HG03103 (cell line): ENCODE measurements at regions not wholly inside any gene's neighbourhood (a gene's known extent, or its start where the extent isn't known, plus 50 kb on each side); places are given as distances from the start of the nearest gene placed in this dataset.
"Not testable (repeated sequence)": the region's sequence is repeated elsewhere in the genome, so short reads cannot be mapped to it uniquely, and the experiment has no call there.

Experiments
- ATAC-seq: cut with Tn5 transposase; IDR thresholded peaks from one replicate; pipeline ENCODE4 v1.9.1; 2021; ENCODE audit warnings: low read depth; ENCODE audit not compliant: unreplicated experiment

DNA sequence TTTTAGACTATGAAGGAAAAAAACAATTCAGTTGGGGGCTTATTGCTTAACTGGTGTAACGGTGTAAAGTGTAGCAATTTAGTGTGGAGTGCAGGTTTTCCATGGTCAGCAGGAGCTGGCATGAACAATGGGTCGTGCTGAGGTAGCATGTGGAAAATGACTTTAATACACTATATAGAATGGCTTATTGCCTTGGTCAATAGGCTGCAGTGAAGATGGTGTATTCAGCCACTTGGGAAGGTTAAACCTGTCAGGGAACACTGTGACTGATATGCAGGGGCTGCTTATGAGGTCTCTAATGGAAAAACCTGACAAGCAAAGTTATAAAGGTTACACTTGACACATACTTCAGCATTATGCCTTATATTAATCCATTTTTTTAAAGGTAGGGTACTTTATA, 764.7 kb upstream of the ARRDC3 start:
- no peak for ATAC-seq

DNA sequence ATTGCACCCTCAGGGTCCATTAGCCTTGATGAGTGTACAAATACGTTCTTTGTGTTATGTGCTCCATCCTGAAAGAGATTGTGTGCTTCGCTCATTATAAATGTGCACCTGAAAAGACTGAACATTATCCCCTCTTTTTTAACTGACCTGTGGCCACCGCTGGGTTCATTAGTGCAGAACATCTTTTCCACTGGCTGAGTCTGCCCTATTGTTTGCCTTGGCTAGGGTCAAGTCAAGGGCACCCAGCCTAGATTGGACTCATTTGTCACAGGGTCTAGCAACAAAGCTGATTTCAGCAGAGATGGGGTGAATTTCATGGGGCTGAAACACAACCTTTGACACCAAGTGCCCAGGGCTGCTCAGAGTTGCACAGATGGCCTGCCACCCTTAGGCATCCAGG, 764.1 kb upstream of the ARRDC3 start:
- no peak for ATAC-seq

DNA sequence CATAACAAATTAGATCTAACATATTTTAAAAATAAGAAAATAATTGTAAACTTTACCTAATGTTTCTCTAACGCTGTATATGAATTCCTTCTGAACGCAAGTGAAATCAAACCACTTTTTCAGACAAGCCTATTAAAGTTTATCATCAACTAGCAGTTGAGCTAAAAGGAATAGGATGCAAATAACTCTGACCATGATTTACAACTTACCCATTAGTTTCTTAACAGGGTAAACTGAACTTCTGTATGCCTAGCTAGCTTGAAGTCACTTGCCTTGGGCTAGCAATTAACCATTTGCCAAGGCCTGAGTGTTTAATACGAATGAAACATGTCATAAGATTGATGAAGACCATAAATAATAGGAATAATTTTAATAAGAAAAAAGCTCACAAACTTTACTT, 762.7 kb upstream of the ARRDC3 start:
- no peak for ATAC-seq

DNA sequence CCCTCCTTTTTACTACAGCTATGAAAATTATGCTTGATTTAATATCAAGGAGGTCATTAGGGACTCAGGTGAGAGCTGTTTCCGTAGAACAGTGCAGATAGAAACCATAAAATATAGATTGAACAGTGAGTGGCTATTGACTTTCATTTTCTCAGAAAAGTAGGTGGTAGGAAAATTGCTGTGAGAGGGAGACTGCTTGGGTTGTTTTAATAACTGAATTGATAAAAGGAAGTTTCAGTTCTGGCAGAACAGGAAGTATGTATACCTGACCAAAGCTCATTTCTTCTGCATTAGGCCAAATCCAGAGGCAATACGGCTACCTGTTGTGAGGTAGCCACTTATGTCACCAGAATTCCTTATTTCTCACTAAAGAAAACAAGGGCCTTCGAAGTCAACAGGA, 761.7 kb upstream of the ARRDC3 start:
- ATAC-seq = no peak

DNA sequence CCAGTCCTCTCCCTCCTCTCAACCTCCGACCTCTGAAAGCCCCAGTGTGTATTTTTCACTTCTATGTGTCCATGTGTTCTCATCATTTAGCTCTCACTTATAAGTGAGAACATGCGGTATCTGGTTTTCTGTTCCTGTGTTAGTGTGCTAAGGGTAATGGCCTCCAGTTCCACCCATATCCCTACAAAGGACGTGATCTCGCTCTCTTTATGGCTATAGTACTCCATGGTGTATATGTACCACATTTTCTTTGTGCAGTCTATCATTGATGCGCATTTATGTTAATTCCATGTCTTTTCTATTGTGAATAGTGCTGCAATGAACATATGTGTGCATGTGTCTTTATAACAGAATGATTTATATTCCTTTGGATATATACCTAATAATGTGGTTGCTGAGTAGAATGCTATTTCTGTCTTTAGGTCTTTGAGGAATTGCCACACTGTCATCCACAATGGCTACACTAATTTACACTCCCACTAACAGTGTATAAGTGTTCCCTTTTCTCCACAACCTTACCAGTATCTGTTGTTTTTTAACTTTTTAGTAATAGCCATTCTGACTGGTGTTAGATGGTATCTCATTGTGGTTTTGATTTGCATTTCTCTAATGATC, 749.3 kb upstream of the ARRDC3 start:
- ATAC-seq = not testable (repeated sequence)

DNA sequence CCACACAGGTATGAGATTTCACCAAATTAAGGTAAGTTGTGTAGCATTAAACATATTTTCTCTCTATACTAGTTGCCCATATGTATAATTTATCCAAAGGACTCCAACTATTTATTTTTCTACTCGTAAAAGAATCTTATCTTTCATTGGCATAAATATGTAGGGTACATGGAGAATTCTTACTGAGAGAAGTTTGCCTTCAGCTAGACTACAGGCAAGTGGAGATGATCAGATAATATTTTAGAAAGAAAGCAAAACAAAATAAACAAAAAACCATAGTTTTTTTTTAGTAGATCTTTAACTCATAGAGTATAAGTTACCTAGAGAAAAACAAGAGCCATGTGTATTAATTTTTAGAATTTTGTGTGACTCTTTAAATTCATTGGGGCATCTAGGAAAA, 743.1 kb upstream of the ARRDC3 start:
- no peak for ATAC-seq

DNA sequence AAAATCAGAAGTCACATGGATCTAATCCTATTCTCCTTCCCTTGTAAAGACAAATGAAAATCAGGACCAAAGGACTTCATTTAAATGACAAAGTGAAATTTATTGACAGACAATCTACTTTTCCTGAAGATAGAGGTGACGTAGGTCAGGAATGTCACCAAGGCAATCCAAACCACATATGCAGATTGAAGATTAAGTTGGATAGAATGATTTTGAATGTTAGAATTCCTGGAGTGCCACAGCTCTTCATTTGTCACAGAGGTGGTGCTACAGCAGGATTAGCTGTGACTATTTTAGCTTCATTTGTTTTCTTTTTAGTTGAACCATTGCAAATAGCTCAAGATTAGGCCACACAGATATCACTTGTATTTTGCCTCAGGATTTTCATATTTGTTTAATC, 736.0 kb upstream of the ARRDC3 start:
- no peak for ATAC-seq

DNA sequence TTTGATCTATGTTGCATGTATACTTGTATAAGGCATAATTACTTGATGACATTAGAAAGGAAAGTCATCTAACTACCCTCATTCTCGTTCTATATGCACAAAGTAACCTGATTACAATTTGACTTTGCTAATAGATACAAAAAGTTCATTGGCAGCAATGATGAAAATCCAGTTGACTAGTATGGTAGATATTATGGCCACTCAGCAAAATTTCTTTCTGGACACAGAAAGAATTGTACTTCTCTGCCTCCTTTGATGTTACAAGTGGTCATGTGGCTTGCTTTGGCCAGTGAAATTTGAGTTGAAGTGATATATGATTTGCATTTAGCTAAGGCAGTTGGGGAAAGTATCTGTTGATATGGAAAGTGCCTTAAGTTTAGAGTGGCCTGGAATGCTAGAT, 723.7 kb upstream of the ARRDC3 start:
- ATAC-seq = no peak

DNA sequence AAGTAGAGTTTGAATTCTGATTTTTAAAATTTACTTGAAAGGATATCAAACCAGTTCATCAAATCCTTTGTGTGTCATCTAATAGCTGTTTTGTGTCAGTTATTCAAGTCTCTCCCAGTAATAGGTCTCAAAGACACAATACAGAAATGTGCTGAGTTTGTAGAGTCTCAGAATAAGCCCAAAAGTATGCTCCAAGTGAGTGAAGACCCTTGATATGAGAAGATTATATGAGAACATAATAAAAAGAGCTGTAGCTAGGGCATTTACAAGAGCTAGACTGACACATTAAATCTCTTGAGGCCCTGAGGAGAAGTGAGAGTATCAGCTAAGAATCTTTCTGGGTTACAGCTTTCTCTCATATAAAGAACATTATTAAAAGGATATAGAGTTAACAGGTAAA, 721.0 kb upstream of the ARRDC3 start:
- ATAC-seq = no peak

DNA sequence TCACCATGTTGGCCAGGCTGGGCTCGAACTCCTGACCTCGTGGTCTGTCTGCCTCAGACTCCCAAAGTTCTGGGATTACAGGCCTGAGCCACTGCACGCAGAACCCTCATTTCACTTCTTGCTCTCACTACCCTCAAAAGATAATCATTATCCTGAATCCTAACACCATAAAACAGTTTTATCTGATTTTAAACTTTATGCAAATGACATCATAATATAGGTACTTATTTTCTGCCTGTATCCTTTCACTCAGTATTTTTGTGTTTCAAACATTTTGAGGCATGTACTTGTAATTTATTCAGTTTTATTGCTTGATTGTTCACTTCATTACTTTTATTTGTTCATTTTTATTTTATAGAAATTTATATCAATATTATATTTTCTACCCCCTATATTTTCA, 719.2 kb upstream of the ARRDC3 start:
- no peak for ATAC-seq

DNA sequence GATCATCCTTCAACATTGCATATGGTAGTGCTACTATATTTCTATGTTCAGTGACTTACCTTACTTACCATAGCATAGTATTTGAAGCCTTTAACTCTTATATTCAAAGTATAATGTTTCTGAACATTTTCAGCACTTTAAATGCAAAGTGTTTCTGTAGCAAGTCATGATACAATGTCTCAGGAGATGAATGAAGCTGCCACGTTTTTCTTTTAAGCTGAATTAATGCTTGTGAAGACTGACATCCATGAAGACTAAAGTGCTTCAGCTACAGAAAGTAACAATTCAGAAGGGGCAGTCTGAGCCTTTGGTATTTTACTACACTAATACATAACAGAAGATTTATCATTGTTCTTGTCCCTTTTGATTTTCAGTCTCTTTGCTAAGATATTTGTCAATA, 709.1 kb upstream of the ARRDC3 start:
- ATAC-seq = no peak

DNA sequence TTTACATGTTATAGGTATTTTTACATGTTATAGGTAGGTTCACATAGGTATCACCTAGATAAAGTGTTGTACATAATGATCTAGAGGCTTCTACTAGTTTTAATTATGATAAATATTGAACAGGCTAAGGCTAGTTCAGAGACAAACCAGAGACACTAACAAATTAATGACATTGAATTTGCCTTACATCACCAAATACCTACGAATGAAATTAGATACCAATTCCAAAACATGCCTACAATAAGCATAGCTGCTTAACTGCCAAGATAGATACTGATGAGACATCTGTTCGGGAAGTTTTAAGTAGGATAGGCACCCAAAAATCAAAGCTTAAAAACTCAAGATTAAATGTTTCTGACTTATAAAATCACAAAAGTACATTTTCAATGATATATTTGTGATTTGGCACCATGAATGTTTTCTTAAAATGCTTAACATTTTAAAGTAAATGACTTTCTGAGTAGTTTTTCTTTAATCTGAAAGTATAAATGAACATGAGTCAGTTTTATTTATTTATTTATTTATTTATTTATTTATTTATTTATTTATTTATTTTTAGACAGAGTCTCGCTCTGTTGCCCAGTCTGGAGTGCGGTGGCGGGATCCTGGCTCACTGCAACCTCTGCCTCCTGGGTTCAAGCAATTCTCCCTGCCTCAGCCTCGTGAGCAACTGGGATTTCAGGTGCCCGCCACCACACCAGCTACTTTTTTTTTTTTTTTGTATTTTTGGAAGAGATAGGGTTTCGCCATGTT, 703.1 kb upstream of the ARRDC3 start:
- ATAC-seq = no peak

DNA sequence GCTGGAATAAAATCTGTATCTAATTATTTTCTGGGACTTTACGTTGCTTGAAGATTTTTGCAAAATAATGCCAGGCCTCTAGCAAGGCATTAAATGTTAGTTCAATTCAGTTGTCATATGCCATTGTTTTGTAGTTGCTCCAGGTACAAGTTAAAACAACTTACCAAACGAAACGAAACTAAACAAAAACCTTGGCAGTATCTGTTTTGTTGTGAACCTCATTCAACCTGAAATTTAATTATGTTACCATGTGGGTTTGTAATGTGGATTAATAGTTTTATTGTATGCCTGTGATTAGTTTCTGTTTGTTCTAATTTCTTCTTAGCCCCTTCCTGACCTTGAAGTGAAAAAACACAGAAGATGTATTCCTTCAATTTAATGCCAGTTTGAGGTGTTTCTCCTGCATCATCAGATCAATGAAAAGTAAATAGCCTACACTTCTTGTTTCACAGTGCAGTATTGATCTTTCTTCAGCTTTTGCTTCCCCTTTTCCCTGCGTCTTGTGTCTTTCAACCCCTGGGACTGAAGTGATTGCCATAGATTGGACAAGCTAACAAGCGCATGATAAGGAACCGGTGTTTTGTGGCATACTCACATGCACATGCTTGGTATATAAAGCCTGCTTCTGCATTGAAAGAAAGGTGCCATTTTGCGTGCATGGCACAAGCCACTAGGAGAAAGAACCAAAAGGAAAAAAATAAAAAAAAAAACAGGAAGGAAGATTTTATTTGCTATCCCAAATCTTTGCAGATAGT, 699.0 kb upstream of the ARRDC3 start:
- no peak for ATAC-seq

DNA sequence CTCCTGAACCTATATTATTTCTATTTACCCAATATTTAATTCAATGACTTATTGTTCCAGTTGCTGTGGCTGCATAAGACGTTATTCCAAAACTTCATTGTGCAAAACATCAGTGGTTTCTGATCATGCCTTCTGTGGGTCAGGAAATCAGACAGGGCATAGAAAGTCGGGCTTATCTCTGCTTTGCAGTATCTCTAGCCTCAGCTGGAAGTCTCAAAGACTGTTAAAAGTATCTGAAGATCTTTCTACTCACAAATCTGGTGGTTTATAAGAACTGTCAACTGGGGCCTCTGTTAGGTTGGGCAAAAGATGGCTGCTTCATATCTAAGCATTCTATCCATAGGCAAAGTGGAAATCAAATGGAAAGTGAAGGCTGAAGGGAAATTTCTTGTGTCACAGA, 687.7 kb upstream of the ARRDC3 start:
- no peak for ATAC-seq

DNA sequence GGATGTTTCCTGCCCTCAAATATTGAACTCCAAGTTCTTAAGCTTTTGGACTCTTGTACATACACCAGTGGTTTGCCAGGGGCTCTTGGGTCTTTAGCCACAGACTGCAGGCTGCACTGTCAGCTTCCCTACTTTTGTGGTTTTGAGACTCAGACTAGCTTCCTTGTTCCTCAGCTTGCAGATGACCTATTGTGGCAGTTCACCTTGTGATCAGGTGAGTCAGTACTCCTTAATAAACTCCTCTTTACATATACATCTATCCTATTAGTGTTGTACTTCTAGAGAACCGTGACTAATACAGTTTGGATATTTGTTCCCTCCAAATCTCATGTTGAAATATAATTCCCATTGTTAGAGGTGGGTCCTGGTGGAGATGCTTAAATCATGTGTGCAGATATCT, 681.9 kb upstream of the ARRDC3 start:
- ATAC-seq = no peak

DNA sequence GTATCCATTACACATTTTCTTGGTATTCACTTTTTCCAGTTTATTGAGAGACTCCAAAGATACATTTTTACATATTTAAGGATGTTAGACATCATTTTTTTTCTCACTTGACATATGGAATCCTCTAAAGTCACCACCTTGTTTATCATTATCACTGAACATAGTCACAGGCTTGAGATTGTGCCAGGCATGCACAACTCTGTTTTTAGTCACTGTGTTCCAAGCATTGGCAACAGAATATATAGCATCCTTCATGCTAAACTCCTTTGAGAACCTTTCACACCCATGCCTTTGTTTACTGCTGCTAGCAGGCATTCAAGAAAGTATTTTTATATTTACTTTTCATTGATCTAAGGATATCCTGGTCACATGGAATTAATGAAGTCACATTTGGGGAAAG, 668.6 kb upstream of the ARRDC3 start:
- ATAC-seq = no peak

DNA sequence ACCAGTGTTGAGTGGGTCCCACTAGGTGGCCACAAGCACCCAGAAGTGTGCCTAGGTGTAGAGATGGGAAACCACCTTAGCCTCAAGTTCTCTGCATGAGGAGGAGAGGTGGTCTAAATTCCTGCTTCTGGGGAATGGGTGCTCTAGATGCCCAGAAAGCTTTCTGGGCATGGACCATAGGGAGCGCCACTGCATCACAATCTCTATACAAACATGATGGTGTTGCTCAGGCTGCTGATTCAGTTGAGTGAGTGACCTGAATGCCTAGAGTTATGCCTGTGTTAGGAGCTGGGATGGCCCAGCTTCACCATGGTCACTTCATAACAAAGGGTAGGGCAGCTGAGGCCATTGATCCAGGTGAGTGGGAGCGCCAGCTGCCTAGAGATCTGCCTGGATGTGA, 667.9 kb upstream of the ARRDC3 start:
- ATAC-seq = no peak

DNA sequence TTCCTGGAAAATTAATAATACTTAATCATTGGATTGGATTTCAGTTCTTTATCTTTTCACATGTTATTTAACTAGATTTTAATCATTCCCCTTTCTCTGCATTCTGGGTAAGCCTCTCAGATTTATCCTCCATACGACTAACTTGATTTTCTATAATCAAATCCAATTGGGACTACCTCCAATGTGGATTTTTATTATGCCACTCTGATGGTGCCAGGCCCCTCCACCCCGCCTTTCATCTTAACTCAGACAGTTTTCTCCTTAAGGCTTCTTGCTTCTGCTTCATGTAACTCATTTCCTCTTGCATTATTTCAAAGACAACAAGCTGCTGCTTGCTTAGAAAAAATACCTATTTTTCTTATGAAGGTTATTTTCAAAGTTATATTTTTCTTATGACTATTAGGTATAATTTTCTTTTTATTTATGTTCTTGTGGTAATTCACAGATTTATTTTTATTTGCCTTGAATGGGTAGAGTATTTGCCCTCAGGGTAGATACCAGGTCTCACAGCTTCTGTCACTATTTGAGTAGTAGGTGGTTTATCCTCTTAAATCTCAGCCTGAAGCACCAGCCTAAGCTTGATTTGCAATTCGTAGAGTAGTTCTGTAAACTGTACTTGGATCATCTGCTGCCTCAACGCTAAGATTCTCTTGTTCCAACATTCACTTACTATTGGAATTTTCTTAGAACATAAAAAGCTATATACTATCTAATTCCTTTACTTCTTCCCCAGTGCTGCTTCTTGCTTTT, 659.0 kb upstream of the ARRDC3 start:
- ATAC-seq = no peak

DNA sequence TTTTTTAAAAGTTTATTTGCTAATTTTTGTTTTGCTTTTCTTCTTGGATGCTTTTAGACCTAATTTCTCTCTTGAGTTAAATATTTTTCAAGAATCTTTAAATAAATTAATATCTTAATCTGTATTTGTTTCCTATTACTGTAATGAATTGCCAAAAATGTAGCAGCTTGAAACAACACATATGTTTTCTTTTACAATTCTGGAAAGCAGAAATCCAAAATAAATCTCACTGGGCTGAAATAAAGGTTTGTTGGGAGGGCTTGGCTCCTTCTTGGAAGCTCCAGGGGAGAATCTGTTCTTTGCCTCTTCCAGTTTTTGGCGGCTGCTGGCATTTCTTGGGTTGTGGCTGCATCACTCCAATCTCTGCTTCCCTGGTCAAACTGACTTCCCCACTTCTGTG, 658.1 kb upstream of the ARRDC3 start:
- no peak for ATAC-seq

DNA sequence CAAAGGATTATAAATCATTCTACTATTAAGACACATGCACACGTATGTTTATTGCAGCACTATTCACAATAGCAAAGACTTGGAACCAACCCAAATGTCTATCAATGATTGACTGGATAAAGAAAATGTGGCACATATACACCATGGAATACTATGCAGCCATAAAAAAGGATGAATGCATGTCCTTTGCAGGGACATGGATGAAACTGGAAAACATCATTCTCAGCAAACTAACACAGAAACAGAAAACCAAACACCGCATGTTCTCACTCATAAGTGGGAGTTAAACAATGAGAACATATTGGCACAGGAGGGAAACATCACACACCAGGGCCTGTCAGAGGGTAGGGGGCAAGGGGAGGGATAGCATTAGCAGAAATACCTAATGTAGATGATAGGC, 646.7 kb upstream of the ARRDC3 start:
- ATAC-seq = not testable (repeated sequence)

DNA sequence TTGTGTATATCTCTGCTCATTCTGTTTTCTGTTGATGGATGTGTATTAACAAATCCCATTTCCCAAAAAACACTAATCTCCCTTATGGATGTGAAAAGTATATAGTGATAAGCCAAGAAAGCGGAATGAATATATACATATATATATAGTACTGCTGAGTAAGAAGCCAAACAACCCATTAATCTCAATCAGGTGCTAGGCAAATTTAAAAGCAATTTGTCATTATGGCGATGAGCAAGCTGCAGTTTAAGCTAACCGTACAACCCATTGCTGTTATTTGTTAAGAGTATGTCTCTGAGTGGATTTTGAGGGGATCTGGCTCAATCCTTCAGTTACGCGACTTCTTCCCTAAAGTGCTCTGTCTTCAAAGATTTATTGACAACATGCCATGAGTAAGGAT, 640.4 kb upstream of the ARRDC3 start:
- no peak for ATAC-seq
